Epithelial cell of esophagus (primary cell): ENCODE measurements at regions not wholly inside any gene's neighbourhood (a gene's known extent, or its start where the extent isn't known, plus 50 kb on each side); places are given as distances from the start of the nearest gene placed in this dataset.

Experiments
- DNase-seq: peaks from one replicate; pipeline ENCODE4 v3.0.0; 2010; ENCODE audit warnings: low read depth
- H3K4me3 ChIP-seq: 2 replicates; pipeline ENCODE4 v1.5.1; 2011; ENCODE audit warnings: mild to moderate bottlenecking, low read length, control low read depth
- TF ChIP-seq, protein P1 (sequence below): IDR thresholded peaks from 2 replicates; pipeline ENCODE4 v1.5.1; 2011; ENCODE audit warnings: low read depth, mild to moderate bottlenecking, low read length, control low read depth, inconsistent platforms; ENCODE audit not compliant: insufficient read depth; ENCODE audit errors: missing control alignments

DNA sequence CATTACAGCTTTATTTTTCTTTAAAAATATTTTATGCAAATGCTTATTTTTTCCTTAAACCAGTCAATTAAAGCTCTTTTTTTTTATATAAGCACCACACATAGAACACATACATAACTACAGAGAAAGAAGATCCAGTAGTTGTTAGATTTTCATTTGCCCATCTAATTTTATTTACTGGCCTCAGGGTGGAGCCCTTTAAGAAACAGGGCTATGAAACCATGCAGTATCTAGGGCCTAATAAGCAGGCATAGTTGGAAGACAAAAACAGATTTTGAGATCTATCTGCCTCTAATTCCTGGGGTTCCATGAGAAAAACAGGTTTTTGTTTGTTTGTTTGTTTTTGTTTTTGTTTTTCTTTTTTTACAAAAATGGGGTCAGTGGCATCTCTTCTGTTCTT, 120.6 kb downstream of the BCHE start:
- no peak for DNase-seq
- TF ChIP-seq, protein P1, sequence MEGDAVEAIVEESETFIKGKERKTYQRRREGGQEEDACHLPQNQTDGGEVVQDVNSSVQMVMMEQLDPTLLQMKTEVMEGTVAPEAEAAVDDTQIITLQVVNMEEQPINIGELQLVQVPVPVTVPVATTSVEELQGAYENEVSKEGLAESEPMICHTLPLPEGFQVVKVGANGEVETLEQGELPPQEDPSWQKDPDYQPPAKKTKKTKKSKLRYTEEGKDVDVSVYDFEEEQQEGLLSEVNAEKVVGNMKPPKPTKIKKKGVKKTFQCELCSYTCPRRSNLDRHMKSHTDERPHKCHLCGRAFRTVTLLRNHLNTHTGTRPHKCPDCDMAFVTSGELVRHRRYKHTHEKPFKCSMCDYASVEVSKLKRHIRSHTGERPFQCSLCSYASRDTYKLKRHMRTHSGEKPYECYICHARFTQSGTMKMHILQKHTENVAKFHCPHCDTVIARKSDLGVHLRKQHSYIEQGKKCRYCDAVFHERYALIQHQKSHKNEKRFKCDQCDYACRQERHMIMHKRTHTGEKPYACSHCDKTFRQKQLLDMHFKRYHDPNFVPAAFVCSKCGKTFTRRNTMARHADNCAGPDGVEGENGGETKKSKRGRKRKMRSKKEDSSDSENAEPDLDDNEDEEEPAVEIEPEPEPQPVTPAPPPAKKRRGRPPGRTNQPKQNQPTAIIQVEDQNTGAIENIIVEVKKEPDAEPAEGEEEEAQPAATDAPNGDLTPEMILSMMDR = no peak

DNA sequence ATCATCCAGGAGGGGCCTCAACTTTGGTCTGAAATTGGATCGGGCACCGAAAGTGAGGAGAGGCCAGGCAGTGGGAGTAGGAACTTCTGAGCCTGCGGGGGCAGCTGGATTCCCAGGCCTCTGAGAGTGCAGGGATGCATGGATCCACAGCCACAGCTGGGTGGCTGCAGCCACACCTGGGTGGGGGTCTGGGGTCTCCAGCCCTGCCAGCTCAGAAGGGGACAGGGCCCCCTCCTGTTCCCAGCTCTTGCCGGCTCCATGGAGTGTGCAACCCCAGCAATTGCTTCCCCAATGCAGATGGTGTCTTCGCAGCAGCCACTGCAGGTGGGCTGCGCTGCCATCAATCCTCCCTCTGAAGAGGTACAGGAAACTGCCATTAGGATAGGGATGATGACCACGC, 123.7 kb downstream of the BCHE start:
- TF ChIP-seq, protein P1 = no peak
- no peak overlapping the region for H3K4me3 ChIP-seq
- no peak for DNase-seq

More for the DNA sequence above, 120.6 kb downstream of the BCHE start:
- H3K4me3 ChIP-seq = no peak overlapping the region

DNA sequence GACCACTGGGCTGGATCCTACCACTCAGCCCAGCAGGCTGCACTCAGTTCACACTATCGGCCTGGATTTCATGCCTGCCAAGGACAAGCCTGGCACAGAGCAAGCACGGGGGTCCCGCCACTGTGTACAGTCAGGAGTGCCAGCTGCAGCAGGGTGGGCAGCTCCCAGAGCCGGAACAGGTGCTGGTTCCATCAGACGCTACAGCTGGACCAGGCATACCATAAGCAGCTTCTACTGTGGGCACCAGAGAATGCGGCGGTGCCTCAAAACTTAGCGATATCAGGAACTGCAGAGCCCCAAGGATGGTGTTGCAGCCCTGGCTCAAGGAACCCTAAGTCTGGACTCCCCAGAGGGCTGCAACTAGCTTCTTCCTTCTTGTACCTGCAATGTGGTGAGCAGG, 124.8 kb downstream of the BCHE start:
- H3K4me3 ChIP-seq = no peak overlapping the region
- DNase-seq = no peak
- TF ChIP-seq, protein P1 = no peak

DNA sequence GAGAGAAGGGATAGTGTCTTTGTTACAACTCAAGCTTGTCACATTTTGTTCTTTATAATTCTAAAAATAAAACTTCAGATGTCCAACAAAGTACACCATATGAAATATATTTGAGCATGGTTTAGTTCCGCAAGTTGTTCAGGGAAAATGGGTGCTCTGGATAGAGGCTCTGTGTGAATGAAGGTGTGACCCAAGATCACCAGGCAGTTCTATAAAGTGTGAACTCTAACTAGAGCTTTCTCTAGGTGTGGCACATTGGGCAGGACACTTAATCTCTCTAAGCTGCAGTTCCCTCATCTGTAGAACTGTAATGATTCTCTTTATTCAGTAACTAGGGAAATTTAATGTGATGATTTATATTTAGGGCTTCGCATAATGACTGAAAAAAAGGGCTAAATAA, 139.3 kb downstream of the BCHE start:
- TF ChIP-seq, protein P1 = no peak
- H3K4me3 ChIP-seq = no peak overlapping the region
- no peak for DNase-seq

DNA sequence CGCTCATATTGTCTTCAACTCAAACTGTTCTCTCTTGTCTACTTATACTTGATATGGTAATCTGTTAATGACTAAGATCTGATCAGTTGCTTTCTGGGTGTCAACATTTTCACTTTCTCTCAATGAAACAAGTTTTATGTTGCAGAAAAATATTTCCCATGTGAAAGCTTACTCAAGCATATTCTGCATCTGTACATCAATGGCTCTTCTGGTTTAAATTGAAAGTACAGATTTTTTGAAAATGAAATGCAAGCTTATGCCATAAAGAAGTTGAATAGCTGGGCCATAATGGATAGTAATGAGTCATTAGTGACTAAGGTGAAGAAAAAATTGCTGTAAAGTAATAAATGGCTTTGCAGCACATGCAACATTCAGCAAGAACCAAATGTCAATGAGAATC, 140.7 kb downstream of the BCHE start:
- DNase-seq = peak; percentile 20
- TF ChIP-seq, protein P1 = no peak
- H3K4me3 ChIP-seq = no peak overlapping the region

DNA sequence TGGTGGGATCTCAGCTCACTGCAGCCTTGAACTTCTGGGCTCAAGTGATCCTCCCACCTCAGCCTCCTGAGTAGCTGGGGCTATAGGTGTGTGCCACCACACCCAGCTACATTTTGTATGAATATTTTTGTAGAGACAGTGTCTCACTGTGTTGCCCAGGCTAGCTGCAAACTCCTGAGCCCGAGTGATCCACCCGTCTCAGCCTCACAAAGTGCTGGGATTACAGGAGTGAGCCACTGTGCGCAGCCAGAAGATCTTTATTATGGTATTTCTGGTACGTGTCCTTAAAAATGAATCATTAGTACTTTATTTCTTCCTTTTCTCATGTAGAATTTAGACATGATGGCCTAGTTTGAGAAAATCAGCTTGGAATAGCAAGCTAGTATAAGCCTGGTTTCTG, 153.3 kb downstream of the BCHE start:
- no peak for DNase-seq
- TF ChIP-seq, protein P1 = no peak
- no peak overlapping the region for H3K4me3 ChIP-seq

DNA sequence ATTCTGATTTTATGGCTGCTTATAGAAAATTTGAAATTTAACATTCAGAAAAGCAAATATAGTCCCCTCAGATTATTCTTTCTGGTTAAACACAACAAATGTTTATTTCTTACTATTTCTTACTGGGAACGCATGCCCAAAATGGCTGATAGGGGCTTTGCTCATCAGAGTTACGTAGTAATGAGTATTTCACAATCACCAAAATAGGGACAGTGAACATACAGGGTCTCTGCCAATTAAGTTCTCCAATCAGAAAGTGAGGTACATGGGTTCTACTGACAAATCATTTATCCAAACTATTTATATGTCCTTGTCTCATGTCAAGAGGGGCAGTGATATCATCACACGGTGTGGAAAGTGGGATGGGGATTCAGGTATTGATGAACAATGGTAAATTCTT, 154.5 kb downstream of the BCHE start:
- no peak for DNase-seq
- TF ChIP-seq, protein P1 = no peak
- H3K4me3 ChIP-seq = no peak overlapping the region
